ENCODE measurements at regions not wholly inside any gene's neighbourhood (a gene's known extent, or its start where the extent isn't known, plus 50 kb on each side); places are given as distances from the start of the nearest gene placed in this dataset.

DNA sequence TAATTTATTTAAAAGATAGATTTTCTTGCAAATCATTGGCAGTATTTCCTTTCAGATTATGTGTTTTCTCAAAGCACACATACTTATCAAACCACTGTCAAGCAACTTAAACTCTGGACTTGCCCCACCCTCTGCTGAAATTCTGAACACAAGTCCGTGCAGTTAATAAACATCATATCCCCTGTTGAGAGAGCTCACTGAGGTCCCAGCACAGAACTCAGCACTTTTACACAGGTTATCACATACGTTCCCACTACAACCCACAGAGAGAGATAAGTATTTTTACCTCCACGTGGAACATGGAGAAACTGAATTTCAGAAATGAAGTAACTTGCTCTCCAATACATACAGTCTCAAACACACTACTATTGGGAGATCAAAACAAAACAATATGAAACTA, 267.6 kb upstream of the IGF1R start:
- Histone ChIP-seq H3K4me3 (no peak overlapping the region), H3K27ac (no peak overlapping the region), H3K36me3 (no peaks in the 10 kb centered on the region), H3K27me3 (no peaks in the 10 kb centered on the region), H3K9me3 (peaks cover 0 to 21% (median 0%) of the 10 kb centered on the region in 3 donors), H3K4me1 (peaks cover 0 to 10% (median 0%) of the 10 kb centered on the region in 3 donors)
- WGBS, 2 donors (ENCODE audit: low coverage in 1 of 2) = 60 to 90% methylated on average over 3 of the region's 3 CpGs
- ATAC-seq = no peak
- TF ChIP-seq POLR2AphosphoS5 (IDR thresholded peaks at IDR 0.05) (no peak), CTCF (IDR thresholded peaks at IDR 0.05) (no peak), EP300 (IDR thresholded peaks at IDR 0.05) (no peak), POLR2A (IDR thresholded peaks at IDR 0.05) (no peak)

GRCh38 chr15:98381446-98381845, 266.9 kb upstream of the IGF1R start:
- H3K4me3 ChIP-seq = no peak overlapping the region
- H3K4me1 ChIP-seq = peaks cover 0 to 5% (median 0%) of the 10 kb centered on the region in 3 donors
- H3K36me3 ChIP-seq = no peaks in the 10 kb centered on the region
- H3K9me3 ChIP-seq = peaks cover 0 to 21% (median 0%) of the 10 kb centered on the region in 3 donors
- TF ChIP-seq CTCF (IDR thresholded peaks at IDR 0.05) = no peak
- TF ChIP-seq POLR2A (IDR thresholded peaks at IDR 0.05) = no peak
- TF ChIP-seq EP300 (IDR thresholded peaks at IDR 0.05) = no peak
- H3K27ac ChIP-seq = no peak overlapping the region
- WGBS, 2 donors (ENCODE audit: low coverage in 1 of 2) = 83 to 94% methylated on average over 2 of the region's 2 CpGs
- ATAC-seq = no peak
- H3K27me3 ChIP-seq = no peaks in the 10 kb centered on the region

GRCh38 chr15:98382139-98382538, 266.2 kb upstream of the IGF1R start:
- Histone ChIP-seq H3K9me3 (peaks cover 0 to 17% (median 0%) of the 10 kb centered on the region in 3 donors), H3K27ac (no peak overlapping the region), H3K36me3 (no peaks in the 10 kb centered on the region), H3K4me3 (no peak overlapping the region), H3K4me1 (peaks cover 0 to 6% (median 0%) of the 10 kb centered on the region in 3 donors), H3K27me3 (no peaks in the 10 kb centered on the region)
- no peak for ATAC-seq
- TF ChIP-seq CTCF (IDR thresholded peaks at IDR 0.05) = no peak
- TF ChIP-seq EP300 (IDR thresholded peaks at IDR 0.05) = no peak
- no peak for TF ChIP-seq POLR2AphosphoS5 (IDR thresholded peaks at IDR 0.05)
- no peak for TF ChIP-seq POLR2A (IDR thresholded peaks at IDR 0.05)
- WGBS, 2 donors (ENCODE audit: low coverage in 1 of 2) = 64 to 87% methylated on average over 3 to 5 of the region's 6 CpGs

DNA sequence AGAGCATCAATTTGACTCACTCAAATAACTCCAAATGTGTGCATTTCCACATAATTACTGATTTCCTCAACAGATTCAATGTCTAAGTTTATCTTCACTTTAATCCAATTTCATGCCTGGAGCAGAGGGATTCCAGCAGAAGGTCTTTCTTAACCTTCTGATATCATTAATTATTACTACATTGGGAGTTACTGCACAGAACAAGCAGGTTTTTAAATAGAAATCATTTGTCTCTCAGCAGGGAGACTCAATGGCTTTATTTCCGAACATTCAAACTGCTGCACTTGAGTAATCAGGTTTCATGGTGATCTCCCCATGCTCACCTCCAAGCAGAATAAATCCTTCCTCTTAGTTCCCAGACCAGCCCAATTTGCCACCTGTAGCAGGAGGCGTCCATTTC, 264.8 kb upstream of the IGF1R start:
- TF ChIP-seq EP300 (IDR thresholded peaks at IDR 0.05) = no peak
- TF ChIP-seq POLR2AphosphoS5 (IDR thresholded peaks at IDR 0.05) = no peak
- TF ChIP-seq POLR2A (IDR thresholded peaks at IDR 0.05) = no peak
- no peak for TF ChIP-seq CTCF (IDR thresholded peaks at IDR 0.05)
- H3K36me3 ChIP-seq = no peaks in the 10 kb centered on the region
- no peak overlapping the region for H3K4me3 ChIP-seq
- ATAC-seq = no peak
- no peaks in the 10 kb centered on the region for H3K27me3 ChIP-seq
- peaks cover 0 to 6% (median 0%) of the 10 kb centered on the region in 3 donors for H3K4me1 ChIP-seq
- H3K9me3 ChIP-seq = peaks cover 0 to 13% (median 0%) of the 10 kb centered on the region in 3 donors
- WGBS, 2 donors (ENCODE audit: low coverage in 1 of 2) = 69 to 70% methylated on average over 1 to 2 of the region's 2 CpGs
- H3K27ac ChIP-seq = no peak overlapping the region

DNA sequence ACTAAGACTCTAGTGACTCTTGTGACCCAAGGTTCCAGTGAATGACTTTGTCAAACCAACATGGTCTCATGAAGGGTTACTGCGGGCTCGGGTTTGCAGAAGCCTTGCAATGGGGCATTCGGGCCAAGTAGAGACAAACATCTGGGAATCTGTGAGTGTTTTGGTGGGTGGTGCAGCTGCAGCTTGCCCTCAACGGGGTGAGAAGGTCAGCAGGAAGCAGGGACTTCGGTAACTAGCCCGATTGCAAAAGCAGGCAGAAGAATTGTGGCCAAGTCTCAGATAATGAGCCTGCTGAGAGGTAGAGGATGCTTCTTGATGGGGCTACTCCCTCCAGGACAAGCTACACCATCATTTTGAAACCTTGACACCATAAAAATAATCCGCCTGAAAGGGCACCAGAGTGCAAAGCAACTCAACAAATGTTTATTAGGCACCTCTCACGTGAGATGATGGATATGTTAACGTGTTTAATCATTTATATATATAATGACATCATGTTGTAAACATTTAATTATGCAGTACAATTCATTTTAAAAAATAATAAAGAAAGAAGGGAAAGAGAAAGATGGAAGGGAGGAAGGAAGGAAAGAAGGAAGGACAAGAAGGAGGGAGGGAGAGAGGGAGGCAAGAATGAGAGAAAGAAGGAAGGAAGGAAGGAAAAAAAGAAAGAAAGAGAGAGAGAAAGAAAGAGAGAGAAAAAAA, 263.9 kb upstream of the IGF1R start:
- H3K36me3 ChIP-seq = no peaks in the 10 kb centered on the region
- no peaks in the 10 kb centered on the region for H3K27me3 ChIP-seq
- peaks cover 0 to 6% (median 0%) of the 10 kb centered on the region in 3 donors for H3K4me1 ChIP-seq
- H3K27ac ChIP-seq = no peak overlapping the region
- no peak overlapping the region for H3K4me3 ChIP-seq
- TF ChIP-seq CTCF (IDR thresholded peaks at IDR 0.05) (no peak), POLR2A (IDR thresholded peaks at IDR 0.05) (no peak), EP300 (IDR thresholded peaks at IDR 0.05) (no peak), POLR2AphosphoS5 (IDR thresholded peaks at IDR 0.05) (no peak)
- 64 to 70% methylated on average over 3 to 7 of the region's 9 CpGs for WGBS, 2 donors (ENCODE audit: low coverage in 1 of 2)
- peaks cover 0 to 8% (median 0%) of the 10 kb centered on the region in 3 donors for H3K9me3 ChIP-seq
- no peak for ATAC-seq

Measured in gastroesophageal sphincter (tissue), 4 donors.